ENCODE measurements at regions not wholly inside any gene's neighbourhood (a gene's known extent, or its start where the extent isn't known, plus 50 kb on each side); places are given as distances from the start of the nearest gene placed in this dataset.

GRCh38 chr2:240196716-240197461 lies 56.4 kb upstream of the OTOS start:
- Histone ChIP-seq H3K27ac (ENCODE audit: low read length) (no peak overlapping the region), H3K9ac (ENCODE audit: low read depth, low read length) (no peak overlapping the region), H2AFZ (ENCODE audit: low read depth, low read length) (no peak overlapping the region), H3K4me1 (ENCODE audit: insufficient read depth, low read length) (no peaks in the 10 kb centered on the region), H3K79me2 (ENCODE audit: insufficient read depth, low read length) (no peaks in the 10 kb centered on the region), H3K36me3 (ENCODE audit: insufficient read depth, low read length) (no peaks in the 10 kb centered on the region), H3K27me3 (ENCODE audit: insufficient read depth, low read length, poor library complexity) (peaks cover 3% of the 10 kb centered on the region), H3K4me3 (ENCODE audit: low read depth in 1 of 2, low read length in 2 of 2) (no peak overlapping the region), H3K9me3 (ENCODE audit: insufficient read depth, low read length, severe bottlenecking) (no peaks in the 10 kb centered on the region), H3K4me2 (ENCODE audit: insufficient read depth, low read length) (no peak overlapping the region), H4K20me1 (ENCODE audit: insufficient read depth, low read length) (peaks cover 5% of the 10 kb centered on the region; the same call in 1 of the 2 replicates)
- ATAC-seq (ENCODE audit: insufficient read depth, low read depth) (no peak), DNase-seq (no peak)
- TF ChIP-seq EZH2 (IDR thresholded peaks at IDR 0.05; ENCODE audit: borderline replicate concordance, low read depth, low read length, severe bottlenecking): no peak
- no peak for TF ChIP-seq CTCF (IDR thresholded peaks at IDR 0.05; ENCODE audit: borderline replicate concordance, extremely low read depth, low read length, poor library complexity, severe bottlenecking)

GRCh38 chr2:240197462-240198139 lies 57.1 kb upstream of the OTOS start:
- Histone ChIP-seq H3K4me1 (ENCODE audit: insufficient read depth, low read length) (no peaks in the 10 kb centered on the region), H3K27me3 (ENCODE audit: insufficient read depth, low read length, poor library complexity) (peaks cover 4% of the 10 kb centered on the region)
- TF ChIP-seq EZH2 (IDR thresholded peaks at IDR 0.05; ENCODE audit: borderline replicate concordance, low read depth, low read length, severe bottlenecking): no peak
- no peak for TF ChIP-seq CTCF (IDR thresholded peaks at IDR 0.05; ENCODE audit: borderline replicate concordance, extremely low read depth, low read length, poor library complexity, severe bottlenecking)

DNA sequence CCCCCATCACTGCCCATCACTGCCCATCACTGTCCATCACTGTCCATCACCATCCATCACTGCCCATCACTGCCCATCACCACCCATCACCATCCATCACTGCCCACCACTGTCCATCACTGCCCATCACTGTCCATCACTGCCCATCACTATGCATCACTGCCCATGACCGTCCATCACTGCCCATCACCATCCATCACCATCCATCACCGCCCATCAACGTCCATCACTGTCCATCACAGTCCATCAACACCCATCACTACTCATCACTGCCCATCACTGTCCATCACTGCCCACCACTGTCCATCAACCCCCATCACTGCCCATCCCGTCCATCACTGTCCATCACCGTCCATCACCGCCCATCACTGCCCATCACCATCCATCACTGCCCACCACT lies 57.8 kb upstream of the OTOS start:
- no peaks in the 10 kb centered on the region for H3K36me3 ChIP-seq (ENCODE audit: insufficient read depth, low read length)
- peaks cover 5% of the 10 kb centered on the region for H3K27me3 ChIP-seq (ENCODE audit: insufficient read depth, low read length, poor library complexity)
- H3K79me2 ChIP-seq (ENCODE audit: insufficient read depth, low read length): no peaks in the 10 kb centered on the region
- no peaks in the 10 kb centered on the region for H3K4me1 ChIP-seq (ENCODE audit: insufficient read depth, low read length)
- H3K4me3 ChIP-seq (ENCODE audit: low read depth in 1 of 2, low read length in 2 of 2): no peak overlapping the region
- no peak for DNase-seq
- H2AFZ ChIP-seq (ENCODE audit: low read depth, low read length): no peak overlapping the region
- no peak for ATAC-seq (ENCODE audit: insufficient read depth, low read depth)
- no peak overlapping the region for H3K9ac ChIP-seq (ENCODE audit: low read depth, low read length)
- no peaks in the 10 kb centered on the region for H3K9me3 ChIP-seq (ENCODE audit: insufficient read depth, low read length, severe bottlenecking)
- no peak for TF ChIP-seq CTCF (IDR thresholded peaks at IDR 0.05; ENCODE audit: borderline replicate concordance, extremely low read depth, low read length, poor library complexity, severe bottlenecking)
- no peak for TF ChIP-seq EZH2 (IDR thresholded peaks at IDR 0.05; ENCODE audit: borderline replicate concordance, low read depth, low read length, severe bottlenecking)
- H3K4me2 ChIP-seq (ENCODE audit: insufficient read depth, low read length): no peak overlapping the region
- no peak overlapping the region for H3K27ac ChIP-seq (ENCODE audit: low read length)
- peaks cover 7% of the 10 kb centered on the region; the same call in 1 of the 2 replicates for H4K20me1 ChIP-seq (ENCODE audit: insufficient read depth, low read length)

More at GRCh38 chr2:240197462-240198139, 57.1 kb upstream of the OTOS start:
- no peaks in the 10 kb centered on the region for H3K9me3 ChIP-seq (ENCODE audit: insufficient read depth, low read length, severe bottlenecking)
- H3K9ac ChIP-seq (ENCODE audit: low read depth, low read length): no peak overlapping the region
- H2AFZ ChIP-seq (ENCODE audit: low read depth, low read length): no peak overlapping the region
- H3K4me2 ChIP-seq (ENCODE audit: insufficient read depth, low read length): no peak overlapping the region
- no peaks in the 10 kb centered on the region for H3K79me2 ChIP-seq (ENCODE audit: insufficient read depth, low read length)
- ATAC-seq (ENCODE audit: insufficient read depth, low read depth): no peak
- H3K36me3 ChIP-seq (ENCODE audit: insufficient read depth, low read length): no peaks in the 10 kb centered on the region
- no peak overlapping the region for H3K4me3 ChIP-seq (ENCODE audit: low read depth in 1 of 2, low read length in 2 of 2)
- H4K20me1 ChIP-seq (ENCODE audit: insufficient read depth, low read length): peaks cover 5% of the 10 kb centered on the region; the same call in 1 of the 2 replicates
- DNase-seq: no peak
- H3K27ac ChIP-seq (ENCODE audit: low read length): no peak overlapping the region
